GM18519 (cell line): ENCODE measurements at regions not wholly inside any gene's neighbourhood (a gene's known extent, or its start where the extent isn't known, plus 50 kb on each side); places are given as distances from the start of the nearest gene placed in this dataset.

Experiments
- ATAC-seq: cut with Tn5 transposase; IDR thresholded peaks from one replicate; pipeline ENCODE4 v1.9.1; 2021; ENCODE audit warnings: mild to moderate bottlenecking, moderate library complexity; ENCODE audit not compliant: unreplicated experiment, low FRiP score

GRCh38 chr18:72601944-72602343 is 57.8 kb upstream of the CBLN2 start:
- no peak for ATAC-seq

- no peak for ATAC-seq
These were observed 57.3 kb upstream of the CBLN2 start for GRCh38 chr18:72601481-72601880.
